ENCODE measurements at regions not wholly inside any gene's neighbourhood (a gene's known extent, or its start where the extent isn't known, plus 50 kb on each side); places are given as distances from the start of the nearest gene placed in this dataset.

DNA sequence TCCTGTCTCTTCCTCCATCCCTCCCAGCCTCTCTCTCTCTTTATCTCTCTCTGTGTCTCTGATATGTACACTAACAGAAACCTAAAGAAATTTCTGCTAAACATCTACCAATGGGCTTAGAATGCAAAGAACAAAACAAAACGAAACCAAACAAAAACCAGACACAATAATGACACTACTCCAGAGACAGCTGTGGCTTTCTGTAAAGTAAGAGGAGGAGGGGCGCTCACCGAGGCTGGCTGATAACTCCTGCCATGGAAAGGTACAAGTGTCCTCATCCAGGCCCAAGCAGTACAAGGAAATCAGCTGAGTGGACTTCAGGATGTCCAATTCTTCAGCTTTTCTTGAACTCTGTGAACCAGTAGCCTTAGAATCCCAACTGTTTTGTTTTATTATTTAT lies 70.4 kb upstream of the FZD8 start:
- Histone ChIP-seq H3K4me1 (no peaks in the 10 kb centered on the region), H3K4me3 (no peak overlapping the region), H3K9me3 (no peaks in the 10 kb centered on the region), H3K27ac (no peak overlapping the region), H3K27me3 (no peaks in the 10 kb centered on the region), H3K9ac (ENCODE audit: low read depth in 2 of 2, low read length in 2 of 2) (no peak overlapping the region), H3K36me3 (no peaks in the 10 kb centered on the region)
- intact Hi-C loops (cut with DNase I), result no loop called here
- TF ChIP-seq, protein P1, sequence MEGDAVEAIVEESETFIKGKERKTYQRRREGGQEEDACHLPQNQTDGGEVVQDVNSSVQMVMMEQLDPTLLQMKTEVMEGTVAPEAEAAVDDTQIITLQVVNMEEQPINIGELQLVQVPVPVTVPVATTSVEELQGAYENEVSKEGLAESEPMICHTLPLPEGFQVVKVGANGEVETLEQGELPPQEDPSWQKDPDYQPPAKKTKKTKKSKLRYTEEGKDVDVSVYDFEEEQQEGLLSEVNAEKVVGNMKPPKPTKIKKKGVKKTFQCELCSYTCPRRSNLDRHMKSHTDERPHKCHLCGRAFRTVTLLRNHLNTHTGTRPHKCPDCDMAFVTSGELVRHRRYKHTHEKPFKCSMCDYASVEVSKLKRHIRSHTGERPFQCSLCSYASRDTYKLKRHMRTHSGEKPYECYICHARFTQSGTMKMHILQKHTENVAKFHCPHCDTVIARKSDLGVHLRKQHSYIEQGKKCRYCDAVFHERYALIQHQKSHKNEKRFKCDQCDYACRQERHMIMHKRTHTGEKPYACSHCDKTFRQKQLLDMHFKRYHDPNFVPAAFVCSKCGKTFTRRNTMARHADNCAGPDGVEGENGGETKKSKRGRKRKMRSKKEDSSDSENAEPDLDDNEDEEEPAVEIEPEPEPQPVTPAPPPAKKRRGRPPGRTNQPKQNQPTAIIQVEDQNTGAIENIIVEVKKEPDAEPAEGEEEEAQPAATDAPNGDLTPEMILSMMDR (IDR thresholded peaks at IDR 0.05), result no peak
- DNase-seq, result no peak

DNA sequence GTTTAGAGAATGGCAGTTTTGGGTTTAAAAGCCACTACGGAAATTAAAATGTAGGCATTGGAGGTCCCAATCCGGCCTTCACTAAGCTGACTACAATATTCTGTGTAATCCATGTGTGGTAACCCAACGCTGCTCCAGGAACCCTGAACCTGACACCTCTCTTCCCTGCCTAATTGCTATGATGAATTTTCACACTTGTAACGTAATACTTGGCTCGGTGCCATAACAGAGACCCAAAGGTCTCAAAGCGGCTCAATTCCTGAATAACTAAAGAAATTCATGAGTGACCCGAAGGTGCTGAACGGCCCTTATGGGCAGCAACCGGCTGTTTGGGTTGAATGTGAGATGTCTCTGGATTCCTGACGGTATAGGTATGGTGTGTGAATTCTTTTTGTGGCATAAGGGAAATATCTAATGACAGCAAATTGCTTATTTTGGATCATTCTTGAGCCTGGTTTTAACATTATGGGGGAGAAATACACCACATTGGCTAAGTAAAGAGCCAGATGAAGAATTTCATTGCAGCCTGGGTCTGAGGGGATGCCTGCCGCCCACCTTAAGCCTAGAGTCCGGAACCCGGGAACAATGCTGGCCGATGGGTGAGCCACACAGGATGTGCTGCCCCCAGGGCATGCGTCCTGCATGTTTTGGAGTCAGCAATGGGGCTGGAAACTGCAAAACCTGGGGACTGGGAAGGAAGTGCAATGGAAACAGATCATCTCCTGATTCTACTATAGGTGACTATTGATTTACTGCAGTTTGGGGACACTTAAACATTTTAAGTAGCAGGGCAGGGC lies 69.7 kb upstream of the FZD8 start:
- no peak overlapping the region for H3K4me3 ChIP-seq
- no peaks in the 10 kb centered on the region for H3K27me3 ChIP-seq
- DNase-seq, result no peak
- intact Hi-C loops (cut with DNase I), result no loop called here
- no peaks in the 10 kb centered on the region for H3K4me1 ChIP-seq
- no peak overlapping the region for H3K9ac ChIP-seq (ENCODE audit: low read depth in 2 of 2, low read length in 2 of 2)
- no peaks in the 10 kb centered on the region for H3K9me3 ChIP-seq
- no peaks in the 10 kb centered on the region for H3K36me3 ChIP-seq
- no peak overlapping the region for H3K27ac ChIP-seq
- TF ChIP-seq, protein P1 (IDR thresholded peaks at IDR 0.05), result no peak

DNA sequence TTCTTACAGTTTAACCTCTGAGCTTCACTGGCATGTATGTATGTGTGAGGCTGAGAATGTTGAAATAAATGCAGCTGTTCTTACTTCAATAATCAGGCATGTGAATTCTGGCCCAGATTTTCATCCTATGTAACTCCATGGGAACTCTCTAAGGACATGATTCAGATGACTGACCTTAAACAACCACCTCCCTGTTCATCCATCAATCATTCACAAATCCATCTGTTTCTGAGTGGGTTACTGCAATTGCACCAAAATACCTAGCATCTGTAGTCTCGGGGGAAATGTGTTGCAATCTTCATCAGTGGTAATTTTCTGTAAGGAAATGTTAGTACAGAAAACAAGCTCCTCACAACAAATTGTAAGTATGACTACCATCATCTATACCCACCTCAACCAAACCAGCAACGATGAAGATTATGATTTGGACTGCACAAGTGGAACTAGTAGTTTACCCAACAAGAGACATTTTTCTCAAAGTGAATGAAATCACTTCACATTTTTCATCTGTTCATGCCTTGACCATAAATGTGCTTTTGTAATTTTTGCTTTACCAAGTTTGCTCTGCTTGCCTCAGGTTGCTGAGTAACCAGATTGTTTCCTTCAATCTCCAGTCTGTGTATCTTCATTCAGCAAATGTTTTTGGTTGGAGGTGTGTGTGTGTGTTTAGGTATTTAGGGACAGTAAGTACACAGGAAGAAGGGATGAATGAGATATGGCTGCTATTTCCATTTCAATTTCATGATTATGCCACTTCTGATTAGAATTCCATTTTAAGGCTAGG lies 65.7 kb upstream of the FZD8 start:
- TF ChIP-seq, protein P1 (IDR thresholded peaks at IDR 0.05), result no peak
- no peak overlapping the region for H3K9ac ChIP-seq (ENCODE audit: low read depth in 2 of 2, low read length in 2 of 2)
- no peak overlapping the region for H3K4me3 ChIP-seq
- H3K36me3 ChIP-seq, result no peaks in the 10 kb centered on the region
- no peak for DNase-seq
- no peaks in the 10 kb centered on the region for H3K27me3 ChIP-seq
- H3K27ac ChIP-seq, result no peak overlapping the region
- H3K4me1 ChIP-seq, result no peaks in the 10 kb centered on the region
- H3K9me3 ChIP-seq, result no peaks in the 10 kb centered on the region
- intact Hi-C loops (cut with DNase I), result no loop called here

DNA sequence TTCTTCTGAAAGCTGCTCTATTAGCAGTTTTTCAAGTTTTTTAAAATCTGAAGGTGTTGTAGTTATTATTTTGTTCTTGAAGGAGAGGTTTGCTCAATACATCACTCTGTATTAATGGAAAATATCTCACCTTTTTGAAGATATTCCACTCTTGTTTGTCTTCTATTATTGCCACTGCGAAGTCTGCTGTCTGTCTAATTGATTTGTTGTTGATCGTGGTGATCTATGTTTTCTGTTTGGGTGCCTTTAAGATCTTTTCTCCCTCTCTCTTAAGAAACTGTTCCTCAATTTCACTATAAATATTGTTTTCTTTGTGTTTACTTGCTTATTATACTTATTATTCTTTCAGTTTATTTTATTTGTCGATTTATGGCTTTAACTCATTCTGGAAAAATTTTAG lies 64.9 kb upstream of the FZD8 start:
- intact Hi-C loops (cut with DNase I), result no loop called here
- Histone ChIP-seq H3K36me3 (no peaks in the 10 kb centered on the region), H3K4me3 (no peak overlapping the region), H3K4me1 (no peaks in the 10 kb centered on the region), H3K9me3 (no peaks in the 10 kb centered on the region), H3K9ac (ENCODE audit: low read depth in 2 of 2, low read length in 2 of 2) (no peak overlapping the region), H3K27ac (no peak overlapping the region), H3K27me3 (no peaks in the 10 kb centered on the region)
- TF ChIP-seq, protein P1 (IDR thresholded peaks at IDR 0.05), result no peak
- no peak for DNase-seq

DNA sequence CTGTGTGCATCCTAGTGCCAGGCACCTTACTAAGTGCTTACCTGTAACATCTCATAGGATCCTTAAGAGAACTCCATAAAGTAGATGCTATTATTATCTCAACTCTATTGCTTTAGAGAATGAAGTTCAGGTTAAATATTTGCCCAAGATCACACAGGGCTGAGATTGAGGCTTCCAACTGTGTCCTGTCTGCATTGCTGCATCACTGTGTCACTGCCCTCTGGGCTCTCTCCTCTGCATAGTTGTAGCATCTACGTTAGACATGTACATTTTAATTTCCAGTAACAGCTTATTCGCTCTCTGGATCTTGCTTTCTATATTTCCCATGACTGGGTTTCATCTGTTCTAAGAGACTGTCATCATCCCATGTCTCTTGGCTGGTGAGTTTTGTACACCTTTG lies 63.6 kb upstream of the FZD8 start:
- TF ChIP-seq, protein P1 (IDR thresholded peaks at IDR 0.05), result no peak
- no peak overlapping the region for H3K9ac ChIP-seq (ENCODE audit: low read depth in 2 of 2, low read length in 2 of 2)
- H3K4me3 ChIP-seq, result no peak overlapping the region
- H3K27me3 ChIP-seq, result no peaks in the 10 kb centered on the region
- no peak overlapping the region for H3K27ac ChIP-seq
- no peaks in the 10 kb centered on the region for H3K9me3 ChIP-seq
- H3K4me1 ChIP-seq, result no peaks in the 10 kb centered on the region
- DNase-seq, result no peak
- intact Hi-C loops (cut with DNase I), result no loop called here
- no peaks in the 10 kb centered on the region for H3K36me3 ChIP-seq
